ENCODE measurements at regions not wholly inside any gene's neighbourhood (a gene's known extent, or its start where the extent isn't known, plus 50 kb on each side); places are given as distances from the start of the nearest gene placed in this dataset.
"Not testable (repeated sequence)": the region's sequence is repeated elsewhere in the genome, so short reads cannot be mapped to it uniquely, and the experiment has no call there.

- DNase-seq (ENCODE audit: low spot score) = no peak
- in situ Hi-C loops (cut with MboI; ENCODE audit: low pct_unique_long_range_greater_than_20kb, low sequenced_read_pairs, unreplicated experiment) = no loop called here
- no peak for TF ChIP-seq CTCF (IDR thresholded peaks at IDR 0.05; ENCODE audit: extremely low read depth, insufficient read depth, missing control alignments)
Observed at GRCh38 chr18:1350931-1351450, 446.3 kb downstream of the ADCYAP1 start.

GRCh38 chr18:1353025-1353424 is 448.4 kb downstream of the ADCYAP1 start:
- no peak for DNase-seq (ENCODE audit: low spot score)
- no peak for TF ChIP-seq CTCF (IDR thresholded peaks at IDR 0.05; ENCODE audit: extremely low read depth, insufficient read depth, missing control alignments)
- in situ Hi-C loops (cut with MboI; ENCODE audit: low pct_unique_long_range_greater_than_20kb, low sequenced_read_pairs, unreplicated experiment) = no loop called here

- TF ChIP-seq CTCF (IDR thresholded peaks at IDR 0.05; ENCODE audit: extremely low read depth, insufficient read depth, missing control alignments) = no peak
- no peak for DNase-seq (ENCODE audit: low spot score)
- in situ Hi-C loops (cut with MboI; ENCODE audit: low pct_unique_long_range_greater_than_20kb, low sequenced_read_pairs, unreplicated experiment) = no loop called here
Observed at GRCh38 chr18:1357724-1358123, 453.1 kb downstream of the ADCYAP1 start.

GRCh38 chr18:1361936-1362335 is 457.3 kb downstream of the ADCYAP1 start:
- in situ Hi-C loops (cut with MboI; ENCODE audit: low pct_unique_long_range_greater_than_20kb, low sequenced_read_pairs, unreplicated experiment) = no loop called here
- DNase-seq (ENCODE audit: low spot score) = no peak
- no peak for TF ChIP-seq CTCF (IDR thresholded peaks at IDR 0.05; ENCODE audit: extremely low read depth, insufficient read depth, missing control alignments)

- in situ Hi-C loops (cut with MboI; ENCODE audit: low pct_unique_long_range_greater_than_20kb, low sequenced_read_pairs, unreplicated experiment) = no loop called here
- TF ChIP-seq CTCF (IDR thresholded peaks at IDR 0.05; ENCODE audit: extremely low read depth, insufficient read depth, missing control alignments) = no peak
- DNase-seq (ENCODE audit: low spot score) = no peak
Observed at GRCh38 chr18:1370552-1370951, 465.9 kb downstream of the ADCYAP1 start.

- no peak for TF ChIP-seq CTCF (IDR thresholded peaks at IDR 0.05; ENCODE audit: extremely low read depth, insufficient read depth, missing control alignments)
- no peak for DNase-seq (ENCODE audit: low spot score)
- in situ Hi-C loops (cut with MboI; ENCODE audit: low pct_unique_long_range_greater_than_20kb, low sequenced_read_pairs, unreplicated experiment) = no loop called here
Observed at GRCh38 chr18:1371724-1372123, 467.1 kb downstream of the ADCYAP1 start.

- in situ Hi-C loops (cut with MboI; ENCODE audit: low pct_unique_long_range_greater_than_20kb, low sequenced_read_pairs, unreplicated experiment) = no loop called here
- TF ChIP-seq CTCF (IDR thresholded peaks at IDR 0.05; ENCODE audit: extremely low read depth, insufficient read depth, missing control alignments) = no peak
- no peak for DNase-seq (ENCODE audit: low spot score)
Observed at GRCh38 chr18:1383465-1383864, 478.8 kb downstream of the ADCYAP1 start.

GRCh38 chr18:1388468-1388867 is 483.8 kb downstream of the ADCYAP1 start:
- DNase-seq (ENCODE audit: low spot score); in situ Hi-C loops (cut with MboI; ENCODE audit: low pct_unique_long_range_greater_than_20kb, low sequenced_read_pairs, unreplicated experiment): not testable (repeated sequence)

Measured in GM13977 (cell line).